Smooth muscle cell (in vitro differentiated cells): ENCODE measurements at regions not wholly inside any gene's neighbourhood (a gene's known extent, or its start where the extent isn't known, plus 50 kb on each side); places are given as distances from the start of the nearest gene placed in this dataset.

Source experiments
- DNase-seq: peaks from one replicate; lab custom pipeline; 2025; ENCODE audit not compliant: unreplicated experiment; lab: John Stamatoyannopoulos, UW
- H2AFZ ChIP-seq: fragments of 200-600 bp; sonication (generic); 2 replicates; pipeline ENCODE4 v1.6.0; 2016; ENCODE audit warnings: antibody characterized with exemption, low read depth, mild to moderate bottlenecking
- H3F3A ChIP-seq: fragments of 200-600 bp; sonication (generic); 2 replicates; pipeline ENCODE4 v1.6.0; 2017; ENCODE audit warnings: antibody characterized with exemption, low read depth
- H3K27ac ChIP-seq: fragments of 200-600 bp; sonication (generic); 2 replicates; pipeline ENCODE4 v1.5.1; 2016; ENCODE audit warnings: low read depth, mild to moderate bottlenecking
- H3K27me3 ChIP-seq: fragments of 200-600 bp; sonication (generic); 2 replicates; pipeline ENCODE4 v1.6.1; 2016; ENCODE audit warnings: low read depth, mild to moderate bottlenecking
- H3K36me3 ChIP-seq: fragments of 200-600 bp; sonication (generic); 2 replicates; pipeline ENCODE4 v1.5.1; 2016; ENCODE audit warnings: low read depth
- H3K4me1 ChIP-seq: fragments of 200-600 bp; sonication (generic); 2 replicates; pipeline ENCODE4 v1.5.1; 2016; ENCODE audit warnings: low read depth
- H3K4me2 ChIP-seq: fragments of 200-600 bp; sonication (generic); 2 replicates; pipeline ENCODE4 v1.6.0; 2016; ENCODE audit warnings: mild to moderate bottlenecking
- H3K4me3 ChIP-seq: fragments of 200-600 bp; sonication (generic); 2 replicates; pipeline ENCODE4 v1.5.1; 2016; ENCODE audit warnings: mild to moderate bottlenecking
- H3K79me2 ChIP-seq: fragments of 200-600 bp; sonication (generic); 2 replicates; pipeline ENCODE4 v1.6.0; 2016; ENCODE audit warnings: low read depth, mild to moderate bottlenecking
- H3K9ac ChIP-seq: fragments of 200-600 bp; sonication (generic); 2 replicates; pipeline ENCODE4 v1.6.0; 2016; ENCODE audit warnings: low read depth
- H3K9me3 ChIP-seq: fragments of 200-600 bp; sonication (generic); replicated peaks from 2 replicates; pipeline ENCODE4 v1.5.1; 2016; ENCODE audit warnings: low read depth
- H4K20me1 ChIP-seq: fragments of 200-600 bp; sonication (generic); 2 replicates; pipeline ENCODE4 v1.6.0; 2016; ENCODE audit warnings: low read depth
- CTCF ChIP-seq: fragments of 200-600 bp; sonication (generic); IDR thresholded peaks from 2 replicates; pipeline ENCODE4 v1.5.1; 2017; ENCODE audit warnings: borderline replicate concordance, mild to moderate bottlenecking, antibody characterized with exemption; ENCODE audit not compliant: insufficient read depth, poor library complexity, severe bottlenecking
- WGBS: methylation state at CpG from one replicate; pipeline ENCODE4 v1.1.7; 2016; ENCODE audit warnings: low lambda C conversion rate; 5-methylcytosine and 5-hydroxymethylcytosine counted together

DNA sequence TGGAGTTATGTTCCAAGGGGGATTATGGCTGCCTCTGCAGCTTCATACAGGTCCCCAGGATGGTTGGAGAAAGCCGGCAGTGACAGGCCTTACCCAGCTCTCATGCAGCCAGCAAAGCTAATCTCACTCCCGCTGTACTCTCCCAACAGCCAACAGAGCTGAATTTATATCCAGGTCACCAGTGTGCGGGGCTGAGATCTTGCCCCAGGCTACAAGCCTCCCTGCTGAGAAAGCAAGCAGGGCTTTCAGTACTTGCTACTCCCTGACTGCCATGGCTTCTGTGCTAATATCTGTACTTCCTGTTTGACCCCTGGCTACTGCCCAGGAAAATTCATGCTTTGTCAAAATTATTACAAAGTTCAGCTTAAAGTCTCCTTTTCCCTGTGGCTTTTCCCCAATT, 92.9 kb downstream of the ATP23 start:
- Histone ChIP-seq H3F3A (no peaks in the 10 kb centered on the region), H3K9me3 (no peaks in the 10 kb centered on the region), H3K36me3 (no peaks in the 10 kb centered on the region), H3K27me3 (no peaks in the 10 kb centered on the region), H4K20me1 (no peaks in the 10 kb centered on the region), H3K4me2 (no peak overlapping the region), H2AFZ (no peak overlapping the region), H3K4me1 (no peaks in the 10 kb centered on the region), H3K79me2 (no peaks in the 10 kb centered on the region), H3K27ac (no peak overlapping the region), H3K4me3 (no peak overlapping the region), H3K9ac (no peak overlapping the region)
- DNase-seq: no peak
- no peak for TF ChIP-seq CTCF
- 78% methylated on average over 3 of the region's 3 CpGs for WGBS

DNA sequence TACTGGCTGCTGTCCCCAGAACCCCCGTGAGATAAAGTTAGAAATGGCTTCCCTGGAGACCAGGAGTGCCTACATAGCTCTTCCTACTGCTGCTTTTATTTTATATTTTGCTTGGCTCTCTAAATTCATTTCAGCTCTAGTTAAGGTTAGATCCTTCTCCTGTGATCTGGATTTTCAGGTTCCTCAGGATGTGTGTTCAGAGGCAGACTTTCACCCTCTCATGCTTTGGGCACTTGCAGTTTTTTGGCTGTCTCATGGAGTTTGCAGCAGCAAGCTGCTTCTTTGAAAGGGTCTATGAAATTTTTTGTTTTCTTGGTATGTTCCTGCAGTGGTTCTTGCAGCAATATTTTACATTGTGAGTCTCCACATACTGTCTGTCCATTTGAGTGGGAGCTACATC, 93.3 kb downstream of the ATP23 start:
- Histone ChIP-seq H3K4me3 (no peak overlapping the region), H3K9ac (no peak overlapping the region), H3K27me3 (no peaks in the 10 kb centered on the region), H3K9me3 (no peaks in the 10 kb centered on the region), H2AFZ (no peak overlapping the region), H4K20me1 (no peaks in the 10 kb centered on the region), H3K79me2 (no peaks in the 10 kb centered on the region), H3K27ac (no peak overlapping the region), H3K36me3 (no peaks in the 10 kb centered on the region), H3K4me2 (no peak overlapping the region), H3F3A (no peaks in the 10 kb centered on the region), H3K4me1 (no peaks in the 10 kb centered on the region)
- DNase-seq: no peak
- no peak for TF ChIP-seq CTCF
- 34% methylated on average over 1 of the region's 1 CpG for WGBS

- H3K9ac ChIP-seq: no peak overlapping the region
Measured at GRCh38 chr12:58041441-58041840, 100.1 kb downstream of the ATP23 start.

More at GRCh38 chr12:58041441-58041840, 100.1 kb downstream of the ATP23 start:
- Histone ChIP-seq H3K9me3 (no peaks in the 10 kb centered on the region), H3K36me3 (no peaks in the 10 kb centered on the region), H3K4me2 (no peak overlapping the region), H3K79me2 (no peaks in the 10 kb centered on the region), H2AFZ (no peak overlapping the region), H3K27me3 (no peaks in the 10 kb centered on the region), H3K4me1 (no peaks in the 10 kb centered on the region), H3F3A (no peaks in the 10 kb centered on the region), H3K27ac (no peak overlapping the region), H3K4me3 (no peak overlapping the region), H4K20me1 (no peaks in the 10 kb centered on the region)
- DNase-seq: no peak
- no peak for TF ChIP-seq CTCF
- WGBS: 94% methylated on average over 2 of the region's 2 CpGs
